Liver (tissue), 3 donors: ENCODE measurements at regions not wholly inside any gene's neighbourhood (a gene's known extent, or its start where the extent isn't known, plus 50 kb on each side); places are given as distances from the start of the nearest gene placed in this dataset.

Experiments
- ATF3 ChIP-seq: IDR thresholded peaks from 2 replicates; pipeline ENCODE4 v1.6.1; 2016; ENCODE audit warnings: antibody characterized with exemption
- SP1 ChIP-seq: IDR thresholded peaks from 2 replicates; pipeline ENCODE4 v1.6.1; 2018; ENCODE audit warnings: antibody characterized with exemption, mild to moderate bottlenecking
- TAF1 ChIP-seq: conservative IDR thresholded peaks from 2 replicates; pipeline ENCODE4 v1.6.1; 2016; ENCODE audit warnings: antibody characterized with exemption, mild to moderate bottlenecking
- TF ChIP-seq, protein P1 (sequence below): fragments of 150-350 bp; IDR thresholded peaks from 2 replicates; pipeline ENCODE4 v1.5.1; 2017; ENCODE audit warnings: improper control_type of control experiment, low read depth, low read length; ENCODE audit not compliant: missing input control
- TF ChIP-seq, protein P2 (sequence below): IDR thresholded peaks from 2 replicates; pipeline ENCODE4 v1.6.1; 2016; ENCODE audit warnings: antibody characterized with exemption
- donor health status: healthy.
- donor health status: healthy.

- TF ChIP-seq, protein P1, sequence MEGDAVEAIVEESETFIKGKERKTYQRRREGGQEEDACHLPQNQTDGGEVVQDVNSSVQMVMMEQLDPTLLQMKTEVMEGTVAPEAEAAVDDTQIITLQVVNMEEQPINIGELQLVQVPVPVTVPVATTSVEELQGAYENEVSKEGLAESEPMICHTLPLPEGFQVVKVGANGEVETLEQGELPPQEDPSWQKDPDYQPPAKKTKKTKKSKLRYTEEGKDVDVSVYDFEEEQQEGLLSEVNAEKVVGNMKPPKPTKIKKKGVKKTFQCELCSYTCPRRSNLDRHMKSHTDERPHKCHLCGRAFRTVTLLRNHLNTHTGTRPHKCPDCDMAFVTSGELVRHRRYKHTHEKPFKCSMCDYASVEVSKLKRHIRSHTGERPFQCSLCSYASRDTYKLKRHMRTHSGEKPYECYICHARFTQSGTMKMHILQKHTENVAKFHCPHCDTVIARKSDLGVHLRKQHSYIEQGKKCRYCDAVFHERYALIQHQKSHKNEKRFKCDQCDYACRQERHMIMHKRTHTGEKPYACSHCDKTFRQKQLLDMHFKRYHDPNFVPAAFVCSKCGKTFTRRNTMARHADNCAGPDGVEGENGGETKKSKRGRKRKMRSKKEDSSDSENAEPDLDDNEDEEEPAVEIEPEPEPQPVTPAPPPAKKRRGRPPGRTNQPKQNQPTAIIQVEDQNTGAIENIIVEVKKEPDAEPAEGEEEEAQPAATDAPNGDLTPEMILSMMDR = no peak
- TF ChIP-seq SP1 (no peak), ATF3 (no peak), TAF1 (no peak)
- TF ChIP-seq, protein P2, sequence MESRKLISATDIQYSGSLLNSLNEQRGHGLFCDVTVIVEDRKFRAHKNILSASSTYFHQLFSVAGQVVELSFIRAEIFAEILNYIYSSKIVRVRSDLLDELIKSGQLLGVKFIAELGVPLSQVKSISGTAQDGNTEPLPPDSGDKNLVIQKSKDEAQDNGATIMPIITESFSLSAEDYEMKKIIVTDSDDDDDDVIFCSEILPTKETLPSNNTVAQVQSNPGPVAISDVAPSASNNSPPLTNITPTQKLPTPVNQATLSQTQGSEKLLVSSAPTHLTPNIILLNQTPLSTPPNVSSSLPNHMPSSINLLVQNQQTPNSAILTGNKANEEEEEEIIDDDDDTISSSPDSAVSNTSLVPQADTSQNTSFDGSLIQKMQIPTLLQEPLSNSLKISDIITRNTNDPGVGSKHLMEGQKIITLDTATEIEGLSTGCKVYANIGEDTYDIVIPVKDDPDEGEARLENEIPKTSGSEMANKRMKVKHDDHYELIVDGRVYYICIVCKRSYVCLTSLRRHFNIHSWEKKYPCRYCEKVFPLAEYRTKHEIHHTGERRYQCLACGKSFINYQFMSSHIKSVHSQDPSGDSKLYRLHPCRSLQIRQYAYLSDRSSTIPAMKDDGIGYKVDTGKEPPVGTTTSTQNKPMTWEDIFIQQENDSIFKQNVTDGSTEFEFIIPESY = no peak
Measured at GRCh38 chr11:129720156-129720555, 95.5 kb upstream of the TMEM45B start.
